A549 (cell line): ENCODE measurements at regions not wholly inside any gene's neighbourhood (a gene's known extent, or its start where the extent isn't known, plus 50 kb on each side); places are given as distances from the start of the nearest gene placed in this dataset.

Source experiments
- ATAC-seq, 2 experiments: fragments of 200-7000 bp in 1 of 2; fragments of >200 bp in 1 of 2; cut with Nextera tagmentation in 1 of 2; cut with Tn5 transposase in 1 of 2; 3 replicates each; pipeline versions ENCODE4 v1.8.0 to v1.9.1; 2018 to 2020; ENCODE audit warnings: mild to moderate bottlenecking in 1 of 2, moderate library complexity in 1 of 2
- CTCF ChIA-PET: fragments of 300-600 bp; sonication (Branson Sonifier 250); formaldehyde crosslinking; extraction: SDS; loops from one replicate; lab custom pipeline; 2021; ENCODE audit warnings: antibody characterized with exemption, inconsistent platforms; lab: Yijun Ruan, JAX
- POLR2A ChIA-PET: fragments of 350-600 bp; formaldehyde crosslinking; extraction: SDS; loops from one replicate; lab custom pipeline; 2021; ENCODE audit warnings: antibody characterized with exemption, inconsistent platforms; lab: Yijun Ruan, JAX
- DNase-seq, 2 experiments: peaks; one replicate each; pipeline versions ENCODE4 v3.0.0 to v3.0.0-alpha.2; 2011 to 2016; ENCODE audit warnings: low read depth in 1 of 2, low spot score in 1 of 2
- FAIRE-seq: peaks from 2 replicates; lab custom pipeline; 2011; peaks lifted over from hg19 to GRCh38; lab: Jason Lieb, UNC
- H3K27ac ChIP-seq, 2 experiments: fragments of >200 bp; sonication (Bioruptor Twin); formaldehyde crosslinking; 3 replicates each; pipeline ENCODE4 v1.5.1; 2016 to 2017
- H3K4me1 ChIP-seq: fragments of >200 bp; sonication (Bioruptor Twin); formaldehyde crosslinking; 3 replicates; pipeline ENCODE4 v1.6.1; 2016
- H3K4me2 ChIP-seq: fragments of >200 bp; sonication (Bioruptor Twin); formaldehyde crosslinking; 3 replicates; pipeline ENCODE4 v1.6.1; 2016
- H3K4me3 ChIP-seq: fragments of >200 bp; sonication (Bioruptor Twin); formaldehyde crosslinking; 3 replicates; pipeline ENCODE4 v1.5.1; 2016
- H3K9me3 ChIP-seq: fragments of >200 bp; sonication (Bioruptor Twin); formaldehyde crosslinking; 3 replicates; pipeline ENCODE4 v1.6.1; 2016
- CEBPB ChIP-seq, 2 experiments: fragments of >200 bp in 1 of 2; sonication (Bioruptor Twin) in 1 of 2; formaldehyde crosslinking in 1 of 2; IDR thresholded peaks; 2 replicates each; pipeline ENCODE4 v1.6.1; 2012 to 2016
- CHD2 ChIP-seq: fragments of 150-350 bp; IDR thresholded peaks from 2 replicates; pipeline ENCODE4 v1.6.1; 2014; ENCODE audit warnings: low read length; ENCODE audit not compliant: partially characterized antibody
- CHD4 ChIP-seq: fragments of 200-600 bp; sonication (generic); IDR thresholded peaks from 2 replicates; pipeline ENCODE4 v1.6.1; 2016; ENCODE audit warnings: antibody characterized with exemption, mild to moderate bottlenecking, borderline replicate concordance
- EHMT2 ChIP-seq: fragments of 200-600 bp; sonication (generic); IDR thresholded peaks from 2 replicates; pipeline ENCODE4 v1.6.1; 2016; ENCODE audit warnings: antibody characterized with exemption, low read depth, mild to moderate bottlenecking, moderate library complexity
- FOXS1 ChIP-seq: fragments of 250-450 bp; sonication (Bioruptor Pico); IDR thresholded peaks from 2 replicates; pipeline ENCODE4 v1.5.0; 2020; ENCODE audit warnings: mild to moderate bottlenecking, moderate library complexity
- GATA3 ChIP-seq: IDR thresholded peaks from 2 replicates; pipeline ENCODE4 v1.6.1; 2012; ENCODE audit warnings: borderline replicate concordance
- HEYL ChIP-seq: fragments of 250-450 bp; sonication (Bioruptor Pico); IDR thresholded peaks from 2 replicates; pipeline ENCODE4 v1.8.0; 2021; ENCODE audit warnings: mild to moderate bottlenecking, moderate library complexity
- HOXA7 ChIP-seq: fragments of 250-450 bp; sonication (Bioruptor Pico); IDR thresholded peaks from 2 replicates; pipeline ENCODE4 v1.5.0; 2020; ENCODE audit warnings: mild to moderate bottlenecking, moderate library complexity
- KDM1A ChIP-seq: fragments of 200-600 bp; sonication (generic); IDR thresholded peaks from 2 replicates; pipeline ENCODE4 v1.6.1; 2016; ENCODE audit warnings: low read depth, mild to moderate bottlenecking
- NFE2L2 ChIP-seq: fragments of 150-350 bp; conservative IDR thresholded peaks from 2 replicates; pipeline ENCODE4 v1.6.1; 2014; ENCODE audit warnings: low read length
- NPAS2 ChIP-seq: fragments of 250-450 bp; sonication (Bioruptor Pico); IDR thresholded peaks from 2 replicates; pipeline ENCODE4 v1.8.0; 2022; ENCODE audit warnings: mild to moderate bottlenecking, moderate library complexity, borderline replicate concordance
- RFX5 ChIP-seq: fragments of 450-650 bp; IDR thresholded peaks from 2 replicates; pipeline ENCODE4 v1.7.1; 2014; ENCODE audit warnings: antibody characterized with exemption, mild to moderate bottlenecking, moderate library complexity
- TP53 ChIP-seq: fragments of 250-450 bp; sonication (Bioruptor Pico); IDR thresholded peaks from 2 replicates; pipeline ENCODE4 v1.5.0; 2021; ENCODE audit warnings: mild to moderate bottlenecking, moderate library complexity
- ZC3H11A ChIP-seq: fragments of 450-650 bp; IDR thresholded peaks from 2 replicates; pipeline ENCODE4 v1.6.1; 2014; ENCODE audit warnings: antibody characterized with exemption, mild to moderate bottlenecking
- ZFP36 ChIP-seq: fragments of 450-650 bp; IDR thresholded peaks from 2 replicates; pipeline ENCODE4 v1.6.1; 2014; ENCODE audit warnings: borderline replicate concordance; ENCODE audit not compliant: partially characterized antibody
- ZNF302 ChIP-seq: fragments of 250-450 bp; sonication (Bioruptor Pico); IDR thresholded peaks from 2 replicates; pipeline ENCODE4 v1.9.0; 2021; ENCODE audit warnings: inconsistent platforms, mild to moderate bottlenecking, moderate library complexity
- WGBS: methylation state at CpG from one replicate; pipeline ENCODE4 v1.1.6; 2017; ENCODE audit errors: missing lambda C conversion rate; 5-methylcytosine and 5-hydroxymethylcytosine counted together
- TF ChIP-seq, protein P1 (sequence below): fragments of >200 bp; sonication (Bioruptor Twin); formaldehyde crosslinking; IDR thresholded peaks from 3 replicates; pipeline ENCODE4 v1.5.1; 2016
- TF ChIP-seq, protein P2 (sequence below): fragments of 250-450 bp; sonication (Bioruptor Pico); IDR thresholded peaks from 2 replicates; pipeline ENCODE4 v1.5.0; 2020; ENCODE audit warnings: low read depth, mild to moderate bottlenecking, moderate library complexity
- TF ChIP-seq, protein P3 (sequence below): fragments of 200-600 bp; sonication (generic); IDR thresholded peaks from 2 replicates; pipeline ENCODE4 v1.6.1; 2016; ENCODE audit warnings: antibody characterized with exemption, mild to moderate bottlenecking, moderate library complexity

DNA sequence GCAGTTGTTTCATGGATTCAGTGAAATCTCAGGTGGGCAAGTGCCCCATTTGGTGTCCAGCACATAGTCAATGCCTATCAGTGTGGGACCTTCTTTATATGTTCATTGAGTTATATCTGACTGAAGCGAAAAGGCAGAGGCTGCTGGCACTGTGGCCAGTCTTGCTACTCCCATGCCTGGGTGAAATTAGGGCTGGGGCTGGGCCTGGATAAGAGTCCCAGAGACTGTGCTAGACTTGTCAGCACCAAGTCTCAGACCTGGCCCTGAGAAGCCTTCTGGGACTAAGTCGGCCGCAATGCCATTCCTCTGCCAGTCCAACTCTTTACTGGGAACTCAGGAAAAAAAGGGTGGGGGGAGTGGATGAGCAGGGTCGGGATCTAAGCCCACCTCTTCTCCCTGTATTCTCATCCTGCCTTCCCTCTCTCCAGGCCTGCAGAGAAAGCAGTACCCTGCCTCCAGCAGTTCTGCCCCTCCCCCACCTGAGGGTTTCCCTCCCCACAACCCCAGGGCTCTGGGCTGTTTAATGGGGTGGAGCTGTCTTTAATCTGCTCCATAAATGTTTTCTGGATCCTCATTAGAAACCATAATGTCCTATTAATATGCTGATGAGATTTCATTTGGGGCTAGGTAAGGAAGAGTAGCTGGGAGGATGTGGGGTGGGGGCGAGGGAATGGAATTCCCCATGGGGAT is 153.5 kb upstream of the PJA1 start (continued):
- TF ChIP-seq, protein P1, sequence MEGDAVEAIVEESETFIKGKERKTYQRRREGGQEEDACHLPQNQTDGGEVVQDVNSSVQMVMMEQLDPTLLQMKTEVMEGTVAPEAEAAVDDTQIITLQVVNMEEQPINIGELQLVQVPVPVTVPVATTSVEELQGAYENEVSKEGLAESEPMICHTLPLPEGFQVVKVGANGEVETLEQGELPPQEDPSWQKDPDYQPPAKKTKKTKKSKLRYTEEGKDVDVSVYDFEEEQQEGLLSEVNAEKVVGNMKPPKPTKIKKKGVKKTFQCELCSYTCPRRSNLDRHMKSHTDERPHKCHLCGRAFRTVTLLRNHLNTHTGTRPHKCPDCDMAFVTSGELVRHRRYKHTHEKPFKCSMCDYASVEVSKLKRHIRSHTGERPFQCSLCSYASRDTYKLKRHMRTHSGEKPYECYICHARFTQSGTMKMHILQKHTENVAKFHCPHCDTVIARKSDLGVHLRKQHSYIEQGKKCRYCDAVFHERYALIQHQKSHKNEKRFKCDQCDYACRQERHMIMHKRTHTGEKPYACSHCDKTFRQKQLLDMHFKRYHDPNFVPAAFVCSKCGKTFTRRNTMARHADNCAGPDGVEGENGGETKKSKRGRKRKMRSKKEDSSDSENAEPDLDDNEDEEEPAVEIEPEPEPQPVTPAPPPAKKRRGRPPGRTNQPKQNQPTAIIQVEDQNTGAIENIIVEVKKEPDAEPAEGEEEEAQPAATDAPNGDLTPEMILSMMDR, result no peak
- TF ChIP-seq EHMT2, result no peak

DNA sequence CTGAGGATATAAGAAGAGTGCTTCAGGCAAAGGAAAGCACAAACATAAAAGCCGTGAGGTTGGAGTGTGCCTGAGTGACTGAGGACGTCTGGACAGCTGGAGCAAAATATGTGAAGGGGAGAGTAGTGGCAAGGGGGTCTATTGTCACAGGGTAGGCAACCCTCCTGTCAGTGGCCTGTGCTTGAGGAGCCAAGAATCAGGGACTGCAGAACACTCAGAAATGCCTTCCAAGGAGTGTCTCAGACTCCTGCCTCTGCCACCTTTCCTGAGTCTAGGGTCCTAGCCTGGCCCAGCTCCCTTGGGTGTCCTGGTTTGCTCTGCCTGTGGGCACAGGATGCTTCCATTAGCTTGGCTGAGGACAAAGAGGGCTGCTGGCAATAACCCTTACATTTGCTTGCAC is 152.5 kb upstream of the PJA1 start:
- H3K4me2 ChIP-seq, result no peak overlapping the region
- no peak overlapping the region for H3K4me3 ChIP-seq
- H3K27ac ChIP-seq, result no peak overlapping the region
- POLR2A ChIA-PET, result no interaction called here
- DNase-seq, result no peak
- TF ChIP-seq TP53 (CRISPR knock-in tag) (no peak), HOXA7 (CRISPR knock-in tag) (no peak), GATA3 (no peak), CEBPB (IDR thresholded peaks at IDR 0.05) (no peak), HEYL (CRISPR knock-in tag) (no peak)
- TF ChIP-seq, protein P2, sequence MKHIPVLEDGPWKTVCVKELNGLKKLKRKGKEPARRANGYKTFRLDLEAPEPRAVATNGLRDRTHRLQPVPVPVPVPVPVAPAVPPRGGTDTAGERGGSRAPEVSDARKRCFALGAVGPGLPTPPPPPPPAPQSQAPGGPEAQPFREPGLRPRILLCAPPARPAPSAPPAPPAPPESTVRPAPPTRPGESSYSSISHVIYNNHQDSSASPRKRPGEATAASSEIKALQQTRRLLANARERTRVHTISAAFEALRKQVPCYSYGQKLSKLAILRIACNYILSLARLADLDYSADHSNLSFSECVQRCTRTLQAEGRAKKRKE (CRISPR knock-in tag), result no peak
- CTCF ChIA-PET, result interaction anchor here (1.3 kb wide), 1 partner anchor 69 kb away, joined by 3 read pairs; no protein-coding TSS in a partner anchor
- 0% methylated on average over 2 of the region's 2 CpGs for WGBS
- no peak for ATAC-seq
- H3K9me3 ChIP-seq, result no peaks in the 10 kb centered on the region
- no peak for FAIRE-seq
- H3K4me1 ChIP-seq, result no peaks in the 10 kb centered on the region

DNA sequence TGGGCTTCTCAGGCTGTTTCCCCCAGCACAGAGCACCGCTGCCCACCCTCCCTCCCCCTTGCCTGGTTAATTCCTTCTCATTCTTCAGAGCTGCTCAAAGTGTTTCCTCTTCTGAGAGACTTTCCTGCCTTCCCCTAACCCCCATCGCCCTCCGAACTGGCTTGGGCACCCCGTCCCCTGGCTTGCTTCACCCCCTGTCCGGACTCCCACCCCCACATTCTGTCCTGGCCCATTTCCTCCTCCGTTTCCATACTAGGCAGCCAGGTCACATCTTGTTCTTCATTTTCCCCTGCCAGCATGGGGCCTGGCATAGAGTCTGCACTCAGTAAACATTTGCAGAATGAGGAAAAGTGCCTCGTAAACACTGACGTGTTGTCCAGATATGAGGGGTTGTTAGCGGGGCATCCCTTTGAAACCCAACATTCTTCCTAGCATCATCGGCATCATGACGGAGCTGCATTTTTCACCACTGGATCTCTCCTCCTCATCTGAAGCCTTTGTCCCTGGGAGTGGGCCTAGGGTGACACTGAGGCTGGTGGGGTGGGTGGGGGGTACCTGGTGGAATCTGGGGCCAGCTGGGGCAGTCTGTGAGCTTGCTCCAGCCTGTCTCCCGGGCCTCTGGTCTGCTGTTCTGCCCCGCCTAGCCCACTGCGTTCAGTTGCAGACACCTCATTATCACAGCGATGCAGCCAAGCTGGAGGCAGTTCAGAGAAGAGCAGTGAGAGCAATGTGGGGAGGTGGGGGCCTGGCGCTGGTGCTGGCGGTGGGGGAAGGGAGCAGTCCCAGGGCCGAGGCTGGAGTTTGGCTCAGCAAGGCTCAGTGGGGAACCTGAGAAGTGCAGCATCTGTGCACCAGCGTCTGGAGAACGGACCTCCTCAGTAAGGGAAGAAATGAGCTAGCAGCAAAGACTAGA is 149.4 kb upstream of the PJA1 start:
- Histone ChIP-seq H3K4me2 (no peak overlapping the region), H3K9me3 (no peaks in the 10 kb centered on the region), H3K4me1 (no peaks in the 10 kb centered on the region), H3K27ac (no peak overlapping the region), H3K4me3 (no peak overlapping the region)
- no peak for DNase-seq
- WGBS, result 24% methylated on average over 11 of the region's 20 CpGs
- FAIRE-seq, result no peak
- TF ChIP-seq RFX5 (no peak), CEBPB (IDR thresholded peaks at IDR 0.05) (no peak), HOXA7 (CRISPR knock-in tag) (no peak), FOXS1 (CRISPR knock-in tag) (no peak), ZNF302 (CRISPR knock-in tag) (no peak), HEYL (CRISPR knock-in tag) (no peak), ZC3H11A (no peak), CHD2 (no peak), KDM1A (no peak), NFE2L2 (no peak), NPAS2 (CRISPR knock-in tag) (no peak), CHD4 (no peak), ZFP36 (no peak)
- TF ChIP-seq, protein P3, sequence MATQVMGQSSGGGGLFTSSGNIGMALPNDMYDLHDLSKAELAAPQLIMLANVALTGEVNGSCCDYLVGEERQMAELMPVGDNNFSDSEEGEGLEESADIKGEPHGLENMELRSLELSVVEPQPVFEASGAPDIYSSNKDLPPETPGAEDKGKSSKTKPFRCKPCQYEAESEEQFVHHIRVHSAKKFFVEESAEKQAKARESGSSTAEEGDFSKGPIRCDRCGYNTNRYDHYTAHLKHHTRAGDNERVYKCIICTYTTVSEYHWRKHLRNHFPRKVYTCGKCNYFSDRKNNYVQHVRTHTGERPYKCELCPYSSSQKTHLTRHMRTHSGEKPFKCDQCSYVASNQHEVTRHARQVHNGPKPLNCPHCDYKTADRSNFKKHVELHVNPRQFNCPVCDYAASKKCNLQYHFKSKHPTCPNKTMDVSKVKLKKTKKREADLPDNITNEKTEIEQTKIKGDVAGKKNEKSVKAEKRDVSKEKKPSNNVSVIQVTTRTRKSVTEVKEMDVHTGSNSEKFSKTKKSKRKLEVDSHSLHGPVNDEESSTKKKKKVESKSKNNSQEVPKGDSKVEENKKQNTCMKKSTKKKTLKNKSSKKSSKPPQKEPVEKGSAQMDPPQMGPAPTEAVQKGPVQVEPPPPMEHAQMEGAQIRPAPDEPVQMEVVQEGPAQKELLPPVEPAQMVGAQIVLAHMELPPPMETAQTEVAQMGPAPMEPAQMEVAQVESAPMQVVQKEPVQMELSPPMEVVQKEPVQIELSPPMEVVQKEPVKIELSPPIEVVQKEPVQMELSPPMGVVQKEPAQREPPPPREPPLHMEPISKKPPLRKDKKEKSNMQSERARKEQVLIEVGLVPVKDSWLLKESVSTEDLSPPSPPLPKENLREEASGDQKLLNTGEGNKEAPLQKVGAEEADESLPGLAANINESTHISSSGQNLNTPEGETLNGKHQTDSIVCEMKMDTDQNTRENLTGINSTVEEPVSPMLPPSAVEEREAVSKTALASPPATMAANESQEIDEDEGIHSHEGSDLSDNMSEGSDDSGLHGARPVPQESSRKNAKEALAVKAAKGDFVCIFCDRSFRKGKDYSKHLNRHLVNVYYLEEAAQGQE, result no peak
- TF ChIP-seq, protein P2 (CRISPR knock-in tag), result no peak
- CTCF ChIA-PET, result interaction anchor here (0.6 kb wide), 1 partner anchor 162 kb away, joined by 3 read pairs; no protein-coding TSS in a partner anchor
- POLR2A ChIA-PET, result no interaction called here
- ATAC-seq, result no peak
